Activated naive CD8-positive, alpha-beta T cell (primary cell): ENCODE measurements at regions not wholly inside any gene's neighbourhood (a gene's known extent, or its start where the extent isn't known, plus 50 kb on each side); places are given as distances from the start of the nearest gene placed in this dataset.

ENCODE experiments used
- H3K27ac Mint-ChIP-seq: one replicate; pipeline ENCODE4 v1.8.0; 2021; ENCODE audit warnings: mixed read lengths
- H3K27me3 Mint-ChIP-seq: one replicate; pipeline ENCODE4 v1.8.0; 2021; ENCODE audit warnings: mixed read lengths
- H3K36me3 Mint-ChIP-seq: one replicate; pipeline ENCODE4 v1.8.0; 2021; ENCODE audit warnings: mixed read lengths
- H3K4me1 Mint-ChIP-seq: one replicate; pipeline ENCODE4 v1.8.0; 2021; ENCODE audit warnings: low read depth, mixed read lengths
- H3K4me3 Mint-ChIP-seq: one replicate; pipeline ENCODE4 v1.8.0; 2021; ENCODE audit warnings: mild to moderate bottlenecking, mixed read lengths
- H3K9me3 Mint-ChIP-seq: one replicate; pipeline ENCODE4 v1.8.0; 2021; ENCODE audit warnings: low read depth, mixed read lengths

DNA sequence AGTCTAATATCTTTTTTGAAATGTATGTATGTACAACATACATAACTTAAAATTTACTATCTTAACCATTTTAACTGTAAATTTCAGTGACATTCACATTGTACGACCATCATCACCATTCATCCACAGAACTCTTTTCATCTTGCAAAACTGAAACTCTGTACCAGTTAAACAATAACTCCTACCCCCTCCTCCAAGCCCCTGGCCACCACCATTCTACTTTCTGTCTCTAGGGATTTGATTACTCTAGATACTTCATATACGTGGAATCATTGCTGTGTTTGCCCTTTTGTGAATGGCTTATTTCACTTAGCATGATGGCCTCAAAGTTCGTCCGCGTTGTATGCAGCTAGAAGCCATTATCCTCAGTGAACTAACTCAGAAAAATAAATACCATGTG, 217.0 kb downstream of the METTL4 start:
- no peak overlapping the region for H3K27ac Mint-ChIP-seq
- no peak overlapping the region for H3K4me3 Mint-ChIP-seq
- peaks cover 8% of the 10 kb centered on the region for H3K27me3 Mint-ChIP-seq
- no peaks in the 10 kb centered on the region for H3K9me3 Mint-ChIP-seq
- H3K36me3 Mint-ChIP-seq: no peaks in the 10 kb centered on the region
- no peaks in the 10 kb centered on the region for H3K4me1 Mint-ChIP-seq

DNA sequence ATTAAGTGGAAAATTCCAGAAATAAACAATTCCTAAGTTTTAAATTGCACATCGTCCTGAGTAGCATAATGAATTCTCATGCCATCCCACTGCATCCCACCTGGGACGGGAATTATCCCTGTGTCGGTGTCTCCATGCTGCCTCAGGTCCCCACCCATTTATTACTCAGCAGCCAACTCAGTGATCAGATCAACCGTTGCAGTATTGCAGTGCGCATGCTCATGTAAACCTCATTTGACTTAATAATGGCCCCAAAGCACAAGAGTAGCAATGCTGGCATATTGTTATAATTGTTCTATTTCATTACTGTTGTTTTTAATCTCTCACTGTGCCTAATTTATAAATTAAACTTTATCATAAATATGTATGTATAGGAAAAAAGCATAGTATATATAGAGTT, 214.4 kb downstream of the METTL4 start:
- H3K4me3 Mint-ChIP-seq: no peak overlapping the region
- no peaks in the 10 kb centered on the region for H3K4me1 Mint-ChIP-seq
- H3K36me3 Mint-ChIP-seq: no peaks in the 10 kb centered on the region
- no peak overlapping the region for H3K27ac Mint-ChIP-seq
- no peaks in the 10 kb centered on the region for H3K9me3 Mint-ChIP-seq
- H3K27me3 Mint-ChIP-seq: peaks cover 4% of the 10 kb centered on the region

DNA sequence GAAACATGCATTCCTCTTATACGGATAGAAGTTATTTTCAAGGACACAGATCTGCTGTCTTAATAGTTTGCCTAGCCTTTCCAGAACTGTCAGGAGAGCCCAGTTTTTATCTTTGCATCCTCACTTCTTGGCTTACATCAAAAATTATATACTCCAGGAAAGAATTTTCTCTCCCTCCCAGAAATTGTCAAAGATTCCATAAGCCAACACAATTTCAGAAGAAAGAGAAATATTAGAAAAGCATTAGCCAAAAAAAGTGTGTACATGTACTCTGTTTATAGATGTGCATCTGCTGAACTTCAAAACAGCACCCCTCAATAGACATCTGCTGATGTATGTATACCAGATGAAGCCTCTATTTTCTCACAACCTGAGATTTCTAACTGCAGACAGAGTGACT, 210.4 kb downstream of the METTL4 start:
- no peaks in the 10 kb centered on the region for H3K9me3 Mint-ChIP-seq
- peaks cover 4% of the 10 kb centered on the region for H3K27me3 Mint-ChIP-seq
- H3K27ac Mint-ChIP-seq: no peak overlapping the region
- H3K4me3 Mint-ChIP-seq: no peak overlapping the region
- no peaks in the 10 kb centered on the region for H3K36me3 Mint-ChIP-seq
- no peaks in the 10 kb centered on the region for H3K4me1 Mint-ChIP-seq

DNA sequence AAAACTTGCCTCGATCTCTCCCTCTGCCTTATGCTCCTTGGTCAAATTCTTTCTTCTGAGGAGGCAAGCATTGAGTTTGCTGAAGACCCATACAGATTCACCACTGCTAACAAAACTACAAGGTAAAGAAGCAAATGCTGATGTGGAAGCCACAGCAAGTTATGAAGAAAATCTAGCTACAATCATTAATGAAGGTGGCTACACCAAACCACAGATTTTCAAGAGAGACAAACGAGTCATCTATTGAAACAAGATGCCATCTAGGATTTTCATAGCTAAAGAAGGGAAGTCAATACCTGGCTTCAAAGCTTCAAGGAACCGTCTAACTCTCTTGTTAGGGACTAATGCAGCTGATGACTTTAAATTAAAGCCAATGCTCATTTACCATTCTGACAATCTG, 203.2 kb downstream of the METTL4 start:
- Mint-ChIP-seq H3K9me3 (no peaks in the 10 kb centered on the region), H3K36me3 (no peaks in the 10 kb centered on the region), H3K27ac (no peak overlapping the region), H3K4me3 (no peak overlapping the region), H3K4me1 (no peaks in the 10 kb centered on the region), H3K27me3 (peaks cover 10% of the 10 kb centered on the region)

DNA sequence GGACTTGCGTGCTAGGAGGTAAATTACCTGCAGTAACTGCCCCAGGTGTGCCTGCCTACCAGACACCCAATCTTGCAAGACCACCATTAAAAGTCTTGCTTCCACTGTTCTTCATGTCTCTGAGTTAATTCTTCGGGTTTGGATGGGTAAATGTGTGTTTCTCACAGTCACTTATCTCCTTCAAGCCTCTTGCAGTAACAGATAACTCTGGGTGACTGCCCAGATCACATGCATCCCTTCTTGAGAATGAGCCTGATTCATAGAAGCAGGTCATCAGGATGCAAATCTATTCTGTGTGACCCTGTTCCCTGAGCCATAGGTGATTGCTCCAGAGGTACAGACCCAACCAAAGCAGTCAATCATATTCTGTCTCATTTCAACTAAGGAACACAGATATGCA, 194.6 kb downstream of the METTL4 start:
- no peaks in the 10 kb centered on the region for H3K9me3 Mint-ChIP-seq
- peaks cover 21% of the 10 kb centered on the region for H3K27me3 Mint-ChIP-seq
- no peak overlapping the region for H3K4me3 Mint-ChIP-seq
- no peaks in the 10 kb centered on the region for H3K4me1 Mint-ChIP-seq
- no peak overlapping the region for H3K27ac Mint-ChIP-seq
- H3K36me3 Mint-ChIP-seq: no peaks in the 10 kb centered on the region

DNA sequence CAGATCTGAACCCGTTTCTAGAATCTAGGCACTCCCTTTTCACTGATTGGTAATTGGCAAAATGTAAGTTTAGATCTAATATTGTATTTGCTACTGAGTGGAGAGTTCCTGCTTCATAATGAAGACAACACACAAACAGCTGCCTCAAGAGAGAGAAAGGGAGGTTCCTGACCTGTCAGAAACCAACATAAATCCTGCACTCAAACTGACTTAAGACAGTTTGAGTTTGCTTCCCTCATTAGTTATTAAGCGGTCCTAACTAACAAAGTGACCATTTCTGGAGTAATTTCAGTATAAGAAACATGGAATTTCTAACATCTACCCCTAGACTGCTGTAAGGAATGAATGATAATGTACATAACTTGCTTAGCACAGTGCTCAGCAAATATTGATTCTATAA, 191.2 kb downstream of the METTL4 start:
- Mint-ChIP-seq H3K4me1 (no peaks in the 10 kb centered on the region), H3K36me3 (no peaks in the 10 kb centered on the region), H3K27ac (no peak overlapping the region), H3K4me3 (no peak overlapping the region), H3K27me3 (peaks cover 21% of the 10 kb centered on the region), H3K9me3 (no peaks in the 10 kb centered on the region)

DNA sequence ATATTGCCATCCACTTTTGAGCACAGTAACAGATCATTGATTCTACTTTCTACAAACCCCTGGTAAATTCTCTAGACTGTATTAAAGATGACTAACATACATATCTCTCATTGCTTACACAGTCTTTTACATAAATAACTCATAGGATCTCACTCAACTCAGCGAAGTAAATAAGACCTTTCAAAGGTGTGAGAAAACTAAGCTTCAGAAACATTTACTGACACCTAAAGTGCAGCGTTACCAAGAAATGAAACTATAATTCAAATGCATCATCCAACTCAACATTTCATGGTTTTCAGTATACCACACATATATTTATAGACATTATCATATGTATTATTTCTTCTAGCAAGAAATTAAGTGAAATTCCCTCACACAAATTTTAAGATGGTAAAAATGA, 189.8 kb downstream of the METTL4 start:
- Mint-ChIP-seq H3K27me3 (peaks cover 13% of the 10 kb centered on the region), H3K4me1 (no peaks in the 10 kb centered on the region), H3K27ac (no peak overlapping the region), H3K4me3 (no peak overlapping the region), H3K36me3 (no peaks in the 10 kb centered on the region), H3K9me3 (peaks cover 5% of the 10 kb centered on the region)

DNA sequence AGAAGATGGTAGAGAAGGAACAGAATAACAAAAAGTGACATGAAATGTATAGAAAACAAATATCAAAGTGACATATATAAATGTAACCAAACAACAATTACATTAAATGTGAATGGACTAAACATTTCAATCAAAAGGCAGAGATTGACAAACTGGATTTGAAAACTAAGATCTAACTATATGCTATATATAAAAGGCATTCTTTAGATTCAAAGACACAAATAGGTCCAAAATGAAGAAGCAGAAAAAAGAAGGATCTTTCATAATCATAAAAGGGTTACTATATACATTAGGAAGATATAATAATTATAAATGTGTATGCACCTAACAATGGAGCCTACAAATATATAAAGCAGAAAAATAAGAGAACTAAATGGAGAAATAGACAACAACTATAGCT, 183.7 kb downstream of the METTL4 start:
- peaks cover 5% of the 10 kb centered on the region for H3K27me3 Mint-ChIP-seq
- no peak overlapping the region for H3K4me3 Mint-ChIP-seq
- no peaks in the 10 kb centered on the region for H3K4me1 Mint-ChIP-seq
- no peak overlapping the region for H3K27ac Mint-ChIP-seq
- H3K36me3 Mint-ChIP-seq: no peaks in the 10 kb centered on the region
- peaks cover 15% of the 10 kb centered on the region for H3K9me3 Mint-ChIP-seq

DNA sequence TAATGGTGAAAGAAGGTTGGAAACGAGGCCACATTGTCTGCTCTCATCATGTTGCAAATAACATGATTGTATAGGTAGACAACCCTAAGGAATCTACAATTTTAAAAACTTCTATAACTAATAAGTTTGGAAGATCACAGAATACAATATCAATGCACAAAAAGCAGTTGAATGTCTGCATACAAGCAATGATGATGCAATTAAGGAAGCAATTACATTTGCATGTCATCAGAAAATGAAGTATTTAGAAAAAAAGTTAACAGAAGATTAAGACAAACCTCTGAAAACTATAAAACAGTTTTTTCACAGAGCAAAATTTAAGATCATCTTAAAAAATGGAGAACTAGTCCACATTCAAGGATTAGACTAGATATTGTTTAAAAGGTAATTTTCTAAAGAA, 181.1 kb downstream of the METTL4 start:
- Mint-ChIP-seq H3K27ac (no peak overlapping the region), H3K9me3 (peaks cover 15% of the 10 kb centered on the region), H3K4me3 (no peak overlapping the region), H3K36me3 (no peaks in the 10 kb centered on the region), H3K27me3 (peaks cover 2% of the 10 kb centered on the region), H3K4me1 (no peaks in the 10 kb centered on the region)

DNA sequence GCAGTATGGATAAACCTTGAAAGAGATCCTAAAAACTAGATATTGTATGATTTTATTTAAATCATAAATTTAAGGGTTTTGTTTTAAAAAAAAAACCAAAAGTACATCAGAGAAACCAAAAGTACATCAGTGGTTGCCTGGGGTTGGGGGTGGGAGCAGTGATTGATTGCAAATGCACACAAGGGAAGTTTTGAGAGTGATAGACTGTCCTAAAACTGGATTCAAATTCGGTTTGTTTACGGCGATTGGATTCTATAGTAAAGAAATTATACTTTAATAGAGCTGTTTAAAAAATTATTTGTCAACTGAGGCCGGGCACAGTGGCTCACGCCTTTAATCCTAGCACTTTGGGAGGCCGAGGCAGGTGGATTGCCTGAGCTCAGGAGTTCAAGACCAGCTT, 179.8 kb downstream of the METTL4 start:
- H3K36me3 Mint-ChIP-seq: no peaks in the 10 kb centered on the region
- H3K27me3 Mint-ChIP-seq: peaks cover 3% of the 10 kb centered on the region
- peaks cover 10% of the 10 kb centered on the region for H3K9me3 Mint-ChIP-seq
- no peak overlapping the region for H3K4me3 Mint-ChIP-seq
- no peak overlapping the region for H3K27ac Mint-ChIP-seq
- H3K4me1 Mint-ChIP-seq: no peaks in the 10 kb centered on the region

DNA sequence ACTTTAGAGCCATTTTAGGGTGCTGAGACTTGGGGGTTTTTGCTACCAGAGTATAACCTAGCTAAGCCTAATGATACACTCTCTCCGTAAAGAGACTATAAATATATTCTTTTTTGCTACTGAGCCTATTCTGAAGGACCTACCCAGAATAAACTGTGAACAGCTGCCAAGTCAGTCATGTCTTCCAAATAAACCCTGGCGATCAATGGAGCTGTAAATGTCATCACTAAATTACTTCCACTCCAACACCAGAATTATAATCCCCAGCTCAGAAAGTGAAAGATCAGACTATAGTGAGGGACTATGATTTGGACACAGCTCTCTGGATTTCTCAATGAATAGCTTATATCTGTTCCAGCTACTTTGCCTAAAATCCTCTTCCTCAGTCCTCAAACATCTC, 178.9 kb downstream of the METTL4 start:
- Mint-ChIP-seq H3K4me3 (no peak overlapping the region), H3K9me3 (peaks cover 6% of the 10 kb centered on the region), H3K4me1 (no peaks in the 10 kb centered on the region), H3K36me3 (no peaks in the 10 kb centered on the region), H3K27ac (no peak overlapping the region), H3K27me3 (peaks cover 5% of the 10 kb centered on the region)

DNA sequence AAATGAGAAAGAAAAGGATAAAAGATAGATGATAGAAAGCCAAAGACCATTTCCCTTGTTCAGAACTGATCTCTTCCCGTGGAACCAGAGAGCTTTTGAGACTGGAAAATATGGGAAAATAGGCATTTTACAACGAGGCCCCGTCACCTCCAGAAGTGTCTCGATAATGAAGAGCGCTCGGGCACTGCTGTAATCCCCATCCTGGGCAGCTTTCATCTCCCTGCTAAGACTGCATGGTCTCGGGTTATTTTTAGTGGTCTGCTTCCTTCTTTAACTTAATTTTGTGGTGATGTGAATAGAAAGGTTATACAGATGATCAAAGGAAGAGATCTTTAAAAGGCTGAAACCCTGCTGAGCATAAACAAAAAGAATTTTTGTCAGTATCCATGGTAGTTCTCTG, 176.6 kb downstream of the METTL4 start:
- Mint-ChIP-seq H3K9me3 (peaks cover 3% of the 10 kb centered on the region), H3K27me3 (peaks cover 9% of the 10 kb centered on the region), H3K4me3 (no peak overlapping the region), H3K36me3 (no peaks in the 10 kb centered on the region), H3K27ac (no peak overlapping the region), H3K4me1 (no peaks in the 10 kb centered on the region)

DNA sequence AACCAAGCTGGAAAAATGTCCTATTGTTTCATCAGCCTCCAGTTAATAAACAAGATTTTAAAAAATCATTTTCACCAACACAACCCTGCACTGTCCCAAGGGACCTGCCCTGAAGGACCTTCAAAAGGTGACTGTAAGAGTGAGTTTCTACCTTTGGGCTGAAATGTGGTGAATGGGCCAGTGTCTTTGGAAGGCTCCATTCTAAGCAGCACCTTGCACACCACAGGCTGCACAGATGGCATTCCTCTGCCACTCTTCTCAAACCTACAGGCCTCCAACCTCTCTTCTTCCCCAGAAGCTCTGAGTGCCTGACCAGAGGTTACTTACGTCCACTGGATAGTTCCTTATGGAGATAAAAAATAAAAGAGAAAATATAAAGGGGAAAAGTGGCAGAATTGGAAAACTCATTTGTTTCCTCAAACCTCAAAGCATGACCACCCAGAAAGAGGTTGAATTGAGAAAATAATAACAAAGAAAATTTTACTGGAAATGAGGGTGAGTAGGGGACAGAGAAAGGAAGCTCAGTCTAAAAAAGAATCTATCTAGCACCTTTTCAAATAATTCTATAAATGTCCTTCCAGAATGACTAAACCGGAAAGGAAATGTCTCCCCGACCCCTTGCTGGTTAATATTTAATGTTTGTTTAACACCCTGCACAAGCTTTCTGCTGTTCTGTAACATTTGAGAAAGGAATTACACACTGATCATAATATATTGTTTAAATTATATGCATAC, 175.7 kb downstream of the METTL4 start:
- Mint-ChIP-seq H3K4me1 (no peaks in the 10 kb centered on the region), H3K27me3 (peaks cover 10% of the 10 kb centered on the region), H3K4me3 (no peak overlapping the region), H3K9me3 (no peaks in the 10 kb centered on the region), H3K36me3 (no peaks in the 10 kb centered on the region), H3K27ac (no peak overlapping the region)

DNA sequence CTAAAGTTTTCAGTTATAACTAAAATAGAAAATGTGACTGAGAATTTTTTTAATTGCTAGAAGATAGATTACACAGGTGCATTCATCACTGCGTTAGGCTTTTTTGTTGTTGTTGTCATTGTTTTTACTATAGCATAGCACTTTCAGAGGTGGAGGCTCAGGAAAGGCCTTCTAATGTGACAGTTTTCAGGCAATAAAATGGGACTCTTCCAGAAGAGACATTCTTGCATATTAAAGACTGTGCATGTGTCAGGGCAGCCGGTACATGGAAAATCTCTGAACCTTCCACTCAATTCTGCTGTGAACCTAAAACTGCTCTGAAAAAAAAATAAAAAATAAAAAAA, 175.2 kb downstream of the METTL4 start:
- H3K9me3 Mint-ChIP-seq: no peaks in the 10 kb centered on the region

DNA sequence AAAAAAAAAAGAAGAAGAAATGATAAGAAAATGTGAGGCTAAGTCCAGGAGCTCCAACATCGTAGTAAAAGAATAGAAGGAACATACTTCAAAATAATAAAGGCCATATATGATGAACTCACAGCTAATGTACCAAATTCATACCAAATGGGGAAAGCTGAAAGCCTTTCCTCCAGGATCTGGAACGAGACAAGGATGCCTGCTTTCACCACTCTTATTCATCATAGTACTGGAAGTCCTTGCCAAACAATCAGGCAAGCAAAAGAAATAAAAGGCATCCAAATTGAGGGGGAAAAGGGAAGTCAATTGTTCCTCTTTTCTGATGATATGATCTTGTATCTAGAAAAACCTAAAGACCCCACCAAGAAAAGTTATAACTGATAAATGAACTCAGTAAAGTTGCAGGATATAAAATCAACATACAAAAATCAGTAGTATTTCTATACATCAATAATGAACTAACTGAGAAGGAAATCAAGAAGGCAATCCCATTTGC, 170.6 kb downstream of the METTL4 start:
- Mint-ChIP-seq H3K27me3 (peaks cover 10% of the 10 kb centered on the region), H3K27ac (no peak overlapping the region), H3K36me3 (no peaks in the 10 kb centered on the region), H3K4me1 (no peaks in the 10 kb centered on the region), H3K4me3 (no peak overlapping the region), H3K9me3 (no peaks in the 10 kb centered on the region)

More for the DNA sequence above, 175.2 kb downstream of the METTL4 start:
- Mint-ChIP-seq H3K4me3 (no peak overlapping the region), H3K36me3 (no peaks in the 10 kb centered on the region), H3K27me3 (peaks cover 10% of the 10 kb centered on the region), H3K4me1 (no peaks in the 10 kb centered on the region), H3K27ac (no peak overlapping the region)

DNA sequence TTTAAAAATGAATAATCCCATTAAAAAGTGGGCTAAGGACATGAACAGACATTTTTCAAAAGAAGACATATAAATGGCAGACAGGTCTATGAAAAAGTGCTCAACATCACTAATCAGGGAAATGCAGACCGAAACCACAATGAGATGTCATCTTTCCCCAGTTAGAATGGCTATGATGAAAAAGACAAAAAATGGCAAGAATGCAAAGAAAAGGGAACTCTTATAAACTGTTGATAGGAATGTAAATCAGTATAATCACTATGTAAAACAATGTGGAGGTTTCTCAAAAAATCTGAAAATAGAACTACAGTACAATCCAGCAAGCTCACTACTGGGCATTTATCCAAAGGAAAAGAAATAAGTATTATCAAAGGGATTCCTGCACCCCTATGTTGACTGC, 169.2 kb downstream of the METTL4 start:
- Mint-ChIP-seq H3K27ac (no peak overlapping the region), H3K4me1 (no peaks in the 10 kb centered on the region), H3K9me3 (no peaks in the 10 kb centered on the region), H3K36me3 (no peaks in the 10 kb centered on the region), H3K4me3 (no peak overlapping the region), H3K27me3 (peaks cover 7% of the 10 kb centered on the region)
